Neural cell (in vitro differentiated cells): ENCODE measurements at regions not wholly inside any gene's neighbourhood (a gene's known extent, or its start where the extent isn't known, plus 50 kb on each side); places are given as distances from the start of the nearest gene placed in this dataset.

ENCODE experiments used
- H2AFZ ChIP-seq: fragments of 200-600, 300-800 bp; sonication (generic), shearing (Covaris generic); 2 replicates; pipeline ENCODE4 v1.6.0; 2014; ENCODE audit warnings: low read depth, mild to moderate bottlenecking, antibody characterized with exemption, low read length, moderate library complexity
- H3F3A ChIP-seq: fragments of 200-600 bp; shearing (Covaris generic); 2 replicates; pipeline ENCODE4 v1.6.1; 2016; ENCODE audit warnings: mild to moderate bottlenecking, moderate library complexity, mixed read lengths, antibody characterized with exemption, low read length; ENCODE audit not compliant: insufficient read depth, poor library complexity, severe bottlenecking
- H3K27ac ChIP-seq: fragments of 200-600, 300-800 bp; sonication (generic), shearing (Covaris generic); 2 replicates; pipeline ENCODE4 v1.5.1; 2014; ENCODE audit warnings: mild to moderate bottlenecking, low read length, moderate library complexity
- H3K27me3 ChIP-seq: fragments of 300-800, 200-600 bp; sonication (generic), shearing (Covaris generic); 2 replicates; pipeline ENCODE4 v1.6.0; 2014; ENCODE audit warnings: mild to moderate bottlenecking, low read depth, low read length, moderate library complexity; ENCODE audit not compliant: insufficient read depth
- H3K36me3 ChIP-seq: fragments of 300-800, 200-600 bp; sonication (generic), shearing (Covaris generic); 2 replicates; pipeline ENCODE4 v1.5.1; 2014; ENCODE audit warnings: mild to moderate bottlenecking, antibody characterized with exemption, low read length, moderate library complexity; ENCODE audit not compliant: insufficient read depth
- H3K4me2 ChIP-seq: fragments of 300-800, 200-600 bp; sonication (generic), shearing (Covaris generic); 2 replicates; pipeline ENCODE4 v1.6.0; 2014; ENCODE audit warnings: mild to moderate bottlenecking, low read length
- H3K4me3 ChIP-seq: fragments of 300-800, 200-600 bp; sonication (generic), shearing (Covaris generic); 2 replicates; pipeline ENCODE4 v1.5.1; 2014; ENCODE audit warnings: mild to moderate bottlenecking, low read length, moderate library complexity
- H3K79me2 ChIP-seq: fragments of 200-600 bp; shearing (Covaris generic); replicated peaks from 2 replicates; pipeline ENCODE4 v1.6.0; 2014; ENCODE audit warnings: mild to moderate bottlenecking, low read length, moderate library complexity; ENCODE audit not compliant: insufficient read depth
- H3K9ac ChIP-seq: fragments of 300-800, 200-600 bp; sonication (generic), shearing (Covaris generic); 2 replicates; pipeline ENCODE4 v1.6.1; 2016; ENCODE audit warnings: mild to moderate bottlenecking, low read length, mixed read lengths
- H3K9me2 ChIP-seq: fragments of 200-600 bp; shearing (Covaris generic); 2 replicates; pipeline ENCODE4 v1.6.1; 2016; ENCODE audit warnings: mild to moderate bottlenecking, low read length, mixed read lengths; ENCODE audit not compliant: insufficient read depth
- H3K9me3 ChIP-seq: fragments of 200-600, 300-800 bp; sonication (generic), shearing (Covaris generic); 2 replicates; pipeline ENCODE4 v1.6.1; 2016; ENCODE audit warnings: mild to moderate bottlenecking, mixed run types, low read length, moderate library complexity, mixed read lengths
- H4K20me1 ChIP-seq: fragments of 200-600 bp; shearing (Covaris generic); 2 replicates; pipeline ENCODE4 v1.6.1; 2016; ENCODE audit warnings: mild to moderate bottlenecking, mixed run types; ENCODE audit not compliant: insufficient read depth
- CTCF ChIP-seq: fragments of 450-650 bp; IDR thresholded peaks from 2 replicates; pipeline ENCODE4 v1.5.1; 2014; ENCODE audit warnings: antibody characterized with exemption, mild to moderate bottlenecking, moderate library complexity; ENCODE audit not compliant: poor library complexity, severe bottlenecking
- EP300 ChIP-seq: fragments of 450-650 bp; conservative IDR thresholded peaks from 2 replicates; pipeline ENCODE4 v1.6.1; 2014; ENCODE audit warnings: antibody characterized with exemption, mild to moderate bottlenecking, moderate library complexity; ENCODE audit not compliant: poor library complexity, severe bottlenecking
- EZH2 ChIP-seq: fragments of 200-600, 300-800 bp; shearing (Covaris generic), sonication (generic); IDR thresholded peaks from 2 replicates; pipeline ENCODE4 v1.6.1; 2014; ENCODE audit warnings: antibody characterized with exemption, low read length, borderline replicate concordance, mild to moderate bottlenecking; ENCODE audit not compliant: insufficient read depth, poor library complexity, severe bottlenecking
- MXI1 ChIP-seq: fragments of 450-650 bp; conservative IDR thresholded peaks from 2 replicates; pipeline ENCODE4 v1.6.1; 2014; ENCODE audit warnings: antibody characterized with exemption, mild to moderate bottlenecking; ENCODE audit not compliant: poor library complexity, severe bottlenecking
- POLR2AphosphoS5 ChIP-seq: IDR thresholded peaks from 2 replicates; pipeline ENCODE4 v1.6.1; 2012
- RAD21 ChIP-seq: fragments of 450-650 bp; conservative IDR thresholded peaks from 2 replicates; pipeline ENCODE4 v1.6.1; 2014; ENCODE audit warnings: antibody characterized with exemption, mild to moderate bottlenecking, moderate library complexity
- SMC3 ChIP-seq: fragments of 450-650 bp; conservative IDR thresholded peaks from 2 replicates; pipeline ENCODE4 v1.6.1; 2014; ENCODE audit warnings: antibody characterized with exemption, mild to moderate bottlenecking, moderate library complexity; ENCODE audit not compliant: poor library complexity
- TAF1 ChIP-seq: IDR thresholded peaks from 2 replicates; pipeline ENCODE4 v1.6.1; 2012; ENCODE audit warnings: low read depth
- TF ChIP-seq, protein P1 (sequence below): IDR thresholded peaks from 2 replicates; pipeline ENCODE4 v1.6.1; 2012; ENCODE audit warnings: borderline replicate concordance

DNA sequence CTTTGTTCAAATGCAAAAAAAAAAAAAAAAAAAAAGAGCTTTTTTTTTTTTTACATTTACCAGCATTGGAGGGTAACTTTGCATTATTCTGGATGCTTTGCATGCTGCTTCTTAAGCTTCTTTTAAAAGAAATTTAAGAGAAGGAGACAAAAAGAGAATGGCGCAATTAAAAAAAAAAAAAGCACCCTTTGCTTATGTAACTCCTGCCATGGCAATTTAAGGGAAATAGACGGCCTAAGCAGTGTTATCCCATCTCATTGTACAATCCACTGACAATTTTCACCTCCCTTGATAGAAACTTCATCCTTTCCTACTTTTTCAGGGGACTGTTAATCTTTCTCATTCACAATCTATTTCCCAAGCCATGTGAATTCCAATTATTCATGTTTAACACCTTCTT is 129.8 kb downstream of the KCTD12 start:
- H3K27ac ChIP-seq: no peak overlapping the region
- no peak overlapping the region for H3K4me3 ChIP-seq
- no peaks in the 10 kb centered on the region for H3K79me2 ChIP-seq
- no peak overlapping the region for H2AFZ ChIP-seq
- no peaks in the 10 kb centered on the region for H3K9me3 ChIP-seq
- H4K20me1 ChIP-seq: no peaks in the 10 kb centered on the region
- no peaks in the 10 kb centered on the region for H3K27me3 ChIP-seq
- H3K9ac ChIP-seq: no peak overlapping the region
- no peaks in the 10 kb centered on the region for H3K36me3 ChIP-seq
- H3K4me2 ChIP-seq: no peak overlapping the region
- TF ChIP-seq POLR2AphosphoS5 (no peak), SMC3 (no peak), EZH2 (no peak), RAD21 (no peak), CTCF (no peak), EP300 (no peak), TAF1 (no peak), MXI1 (no peak)
- TF ChIP-seq, protein P1, sequence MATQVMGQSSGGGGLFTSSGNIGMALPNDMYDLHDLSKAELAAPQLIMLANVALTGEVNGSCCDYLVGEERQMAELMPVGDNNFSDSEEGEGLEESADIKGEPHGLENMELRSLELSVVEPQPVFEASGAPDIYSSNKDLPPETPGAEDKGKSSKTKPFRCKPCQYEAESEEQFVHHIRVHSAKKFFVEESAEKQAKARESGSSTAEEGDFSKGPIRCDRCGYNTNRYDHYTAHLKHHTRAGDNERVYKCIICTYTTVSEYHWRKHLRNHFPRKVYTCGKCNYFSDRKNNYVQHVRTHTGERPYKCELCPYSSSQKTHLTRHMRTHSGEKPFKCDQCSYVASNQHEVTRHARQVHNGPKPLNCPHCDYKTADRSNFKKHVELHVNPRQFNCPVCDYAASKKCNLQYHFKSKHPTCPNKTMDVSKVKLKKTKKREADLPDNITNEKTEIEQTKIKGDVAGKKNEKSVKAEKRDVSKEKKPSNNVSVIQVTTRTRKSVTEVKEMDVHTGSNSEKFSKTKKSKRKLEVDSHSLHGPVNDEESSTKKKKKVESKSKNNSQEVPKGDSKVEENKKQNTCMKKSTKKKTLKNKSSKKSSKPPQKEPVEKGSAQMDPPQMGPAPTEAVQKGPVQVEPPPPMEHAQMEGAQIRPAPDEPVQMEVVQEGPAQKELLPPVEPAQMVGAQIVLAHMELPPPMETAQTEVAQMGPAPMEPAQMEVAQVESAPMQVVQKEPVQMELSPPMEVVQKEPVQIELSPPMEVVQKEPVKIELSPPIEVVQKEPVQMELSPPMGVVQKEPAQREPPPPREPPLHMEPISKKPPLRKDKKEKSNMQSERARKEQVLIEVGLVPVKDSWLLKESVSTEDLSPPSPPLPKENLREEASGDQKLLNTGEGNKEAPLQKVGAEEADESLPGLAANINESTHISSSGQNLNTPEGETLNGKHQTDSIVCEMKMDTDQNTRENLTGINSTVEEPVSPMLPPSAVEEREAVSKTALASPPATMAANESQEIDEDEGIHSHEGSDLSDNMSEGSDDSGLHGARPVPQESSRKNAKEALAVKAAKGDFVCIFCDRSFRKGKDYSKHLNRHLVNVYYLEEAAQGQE: no peak
- H3K9me2 ChIP-seq: no peaks in the 10 kb centered on the region
- no peaks in the 10 kb centered on the region for H3F3A ChIP-seq

DNA sequence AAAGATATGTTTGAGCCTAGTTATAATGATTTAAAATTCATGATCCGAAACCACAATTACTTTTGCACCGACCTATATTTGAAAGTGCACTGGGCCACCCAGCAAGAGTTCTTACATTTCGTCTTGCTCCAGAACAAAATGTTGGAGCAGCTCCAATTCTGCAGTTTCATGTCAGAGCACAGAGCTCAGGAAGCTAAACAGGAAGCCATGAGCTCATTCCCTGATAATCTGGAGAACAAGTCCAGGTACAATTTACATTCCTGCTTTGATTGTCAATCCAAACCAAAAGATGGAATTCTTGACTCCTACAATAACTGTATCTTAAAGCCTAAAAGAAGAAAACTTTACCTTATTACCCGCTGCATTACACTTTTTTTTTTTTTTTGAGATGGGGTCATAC is 131.8 kb downstream of the KCTD12 start:
- Histone ChIP-seq H3K27ac (no peak overlapping the region), H4K20me1 (no peaks in the 10 kb centered on the region), H3K4me2 (no peak overlapping the region), H3K4me3 (no peak overlapping the region), H3K9ac (no peak overlapping the region), H3K9me2 (no peaks in the 10 kb centered on the region), H3K79me2 (no peaks in the 10 kb centered on the region), H3K36me3 (no peaks in the 10 kb centered on the region), H2AFZ (no peak overlapping the region), H3K27me3 (no peaks in the 10 kb centered on the region), H3F3A (no peaks in the 10 kb centered on the region), H3K9me3 (no peaks in the 10 kb centered on the region)
- TF ChIP-seq POLR2AphosphoS5 (no peak), SMC3 (no peak), RAD21 (no peak), MXI1 (no peak), TAF1 (no peak), EP300 (no peak), CTCF (no peak), EZH2 (no peak)
- TF ChIP-seq, protein P1: no peak
